Naive thymus-derived CD4-positive, alpha-beta T cell (primary cell): ENCODE measurements at regions not wholly inside any gene's neighbourhood (a gene's known extent, or its start where the extent isn't known, plus 50 kb on each side); places are given as distances from the start of the nearest gene placed in this dataset.
"Not testable (repeated sequence)": the region's sequence is repeated elsewhere in the genome, so short reads cannot be mapped to it uniquely, and the experiment has no call there.

Experiments
- ATAC-seq: fragments of 150-1000 bp; cut with Tn5 transposase; 2 replicates; pipeline ENCODE4 v1.10.0; 2021; ENCODE audit warnings: mild to moderate bottlenecking, moderate library complexity
- CTCF ChIA-PET: fragments of 350-600 bp; sonication (Branson Sonifier 250); formaldehyde crosslinking; loops from one replicate; lab custom pipeline; 2021; ENCODE audit warnings: antibody characterized with exemption; lab: Charles Lee
- POLR2A ChIA-PET: fragments of 350-600 bp; sonication (Branson Sonifier 250); formaldehyde crosslinking; loops from one replicate; lab custom pipeline; 2021; ENCODE audit warnings: antibody characterized with exemption, inconsistent platforms; lab: Charles Lee
- DNase-seq, 9 donors: peaks; one replicate each; pipeline versions ENCODE4 v3.0.0 to v3.0.0-alpha.2; 2020 to 2022; ENCODE audit warnings: mixed read lengths in 1 of 9
- H3K27ac ChIP-seq: one replicate; pipeline ENCODE4 v1.7.0; 2013; ENCODE audit warnings: mild to moderate bottlenecking, low read depth, low read length, moderate library complexity
- H3K27me3 ChIP-seq, 2 donors: one replicate each; pipeline ENCODE4 v1.7.0; 2013; ENCODE audit warnings: low read length in 2 of 2, mild to moderate bottlenecking in 2 of 2, moderate library complexity in 2 of 2; ENCODE audit not compliant: control insufficient read depth in 2 of 2, insufficient read depth in 2 of 2
- H3K36me3 ChIP-seq, 3 experiments: 1 replicate in 2 of 3; 2 replicates in 1 of 3; pipeline ENCODE4 v1.7.0; 2013; ENCODE audit warnings: low read length in 3 of 3, mild to moderate bottlenecking in 3 of 3, moderate library complexity in 1 of 3; ENCODE audit not compliant: insufficient read depth in 3 of 3, control insufficient read depth in 2 of 3
- H3K4me1 ChIP-seq, 2 donors: one replicate each; pipeline ENCODE4 v1.7.0; 2013; ENCODE audit warnings: low read length in 2 of 2, mild to moderate bottlenecking in 2 of 2, moderate library complexity in 1 of 2; ENCODE audit not compliant: control insufficient read depth in 2 of 2, insufficient read depth in 2 of 2
- H3K4me3 ChIP-seq: 2 replicates; pipeline ENCODE4 v1.7.0; 2013; ENCODE audit warnings: mild to moderate bottlenecking, low read length
- H3K9me3 ChIP-seq, 3 experiments: 1 replicate in 2 of 3; 2 replicates in 1 of 3; pipeline ENCODE4 v1.7.0; 2013; ENCODE audit warnings: low read length in 3 of 3; ENCODE audit not compliant: control insufficient read depth in 2 of 3
- H3K27ac Mint-ChIP-seq, 9 donors: one replicate each; pipeline ENCODE4 v1.8.0; 2020 to 2022; ENCODE audit warnings: mixed read lengths in 9 of 9, mild to moderate bottlenecking in 8 of 9, moderate library complexity in 5 of 9, inconsistent platforms in 2 of 9
- H3K27me3 Mint-ChIP-seq, 5 donors: one replicate each; pipeline ENCODE4 v1.8.0; 2021 to 2022; ENCODE audit warnings: mixed read lengths in 5 of 5, mild to moderate bottlenecking in 1 of 5
- H3K36me3 Mint-ChIP-seq, 5 donors: one replicate each; pipeline ENCODE4 v1.8.0; 2020 to 2022; ENCODE audit warnings: mixed read lengths in 5 of 5, mild to moderate bottlenecking in 3 of 5, inconsistent platforms in 1 of 5
- H3K4me1 Mint-ChIP-seq, 7 donors: one replicate each; pipeline ENCODE4 v1.8.0; 2020 to 2022; ENCODE audit warnings: mixed read lengths in 7 of 7, mild to moderate bottlenecking in 3 of 7, inconsistent platforms in 1 of 7
- H3K4me3 Mint-ChIP-seq, 10 donors: one replicate each; pipeline ENCODE4 v1.8.0; 2020 to 2022; ENCODE audit warnings: mild to moderate bottlenecking in 10 of 10, mixed read lengths in 10 of 10, moderate library complexity in 6 of 10, inconsistent platforms in 2 of 10
- H3K9me3 Mint-ChIP-seq, 11 donors: one replicate each; pipeline ENCODE4 v1.8.0; 2020 to 2022; ENCODE audit warnings: mixed read lengths in 11 of 11, mild to moderate bottlenecking in 4 of 11, inconsistent platforms in 1 of 11, moderate library complexity in 1 of 11
- intact Hi-C, 2 donors: fragments of 100-400 bp; cut with micrococcal nuclease; formaldehyde crosslinking; loops; one replicate each; pipeline ENCODE4 v1.15.1; 2023

DNA sequence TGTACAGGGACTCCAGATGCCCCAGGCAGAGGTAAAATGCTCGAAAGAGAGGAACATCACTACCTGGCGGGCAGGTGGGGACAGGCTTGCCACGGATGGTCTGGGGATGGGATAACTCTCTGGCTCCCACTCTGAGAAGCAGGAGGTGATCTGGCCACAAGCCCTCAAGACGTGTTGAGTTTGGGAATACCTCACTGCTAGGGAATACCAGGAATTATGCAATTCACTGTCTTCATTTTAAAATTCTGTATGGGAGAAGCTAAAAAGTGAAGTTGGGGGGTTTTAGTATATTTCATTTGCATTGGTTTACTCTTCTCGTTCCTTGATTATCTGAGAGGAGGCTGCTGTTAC, 510.4 kb downstream of the CCDC171 start:
- ChIA-PET CTCF (no interaction called here), POLR2A (no interaction called here)
- intact Hi-C loops, result no loop called here
- peaks cover 3 to 15% (median 7%) of the 10 kb centered on the region in 7 donors for H3K4me1 Mint-ChIP-seq
- Histone ChIP-seq H3K27me3 (no peaks in the 10 kb centered on the region), H3K4me3 (no peak overlapping the region), H3K9me3 (no peaks in the 10 kb centered on the region), H3K36me3 (no peaks in the 10 kb centered on the region), H3K4me1 (no peaks in the 10 kb centered on the region), H3K27ac (no peak overlapping the region)
- no peaks in the 10 kb centered on the region for H3K36me3 Mint-ChIP-seq
- DNase-seq (no peak), ATAC-seq (no peak)
- no peak overlapping the region for H3K4me3 Mint-ChIP-seq
- peaks cover 0 to 11% (median 0%) of the 10 kb centered on the region in 11 donors for H3K9me3 Mint-ChIP-seq
- no peaks in the 10 kb centered on the region for H3K27me3 Mint-ChIP-seq
- H3K27ac Mint-ChIP-seq, result no peak overlapping the region

DNA sequence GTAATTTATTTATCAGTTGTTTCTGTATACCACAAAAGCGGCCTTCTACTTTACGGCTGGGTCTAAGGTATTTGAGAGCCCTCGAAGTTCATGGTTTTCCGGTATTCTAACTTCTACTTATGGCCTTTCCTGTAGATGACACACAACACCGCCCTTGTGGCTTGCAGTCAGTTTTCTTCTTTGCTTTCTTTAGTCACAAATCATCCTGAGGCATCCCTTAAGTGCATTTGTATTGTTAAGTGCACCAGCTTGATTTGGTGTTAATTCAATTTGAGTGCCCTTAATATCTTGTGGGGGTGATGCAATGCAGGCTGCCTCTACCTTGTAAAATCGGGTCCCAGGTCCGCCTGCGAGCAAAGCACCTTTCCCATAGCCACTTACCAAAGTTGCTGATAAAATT, 511.9 kb downstream of the CCDC171 start:
- Histone ChIP-seq H3K27me3 (no peaks in the 10 kb centered on the region), H3K36me3 (no peaks in the 10 kb centered on the region), H3K4me1 (no peaks in the 10 kb centered on the region), H3K4me3 (no peak overlapping the region), H3K27ac (no peak overlapping the region), H3K9me3 (no peaks in the 10 kb centered on the region)
- ATAC-seq, result no peak
- peaks cover 0 to 11% (median 0%) of the 10 kb centered on the region in 11 donors for H3K9me3 Mint-ChIP-seq
- ChIA-PET CTCF (no interaction called here), POLR2A (no interaction called here)
- H3K27me3 Mint-ChIP-seq, result no peaks in the 10 kb centered on the region
- intact Hi-C loops, result no loop called here
- DNase-seq, result no peak
- H3K27ac Mint-ChIP-seq, result no peak overlapping the region
- H3K4me3 Mint-ChIP-seq, result no peak overlapping the region
- peaks cover 0 to 6% (median 0%) of the 10 kb centered on the region in 7 donors for H3K4me1 Mint-ChIP-seq
- no peaks in the 10 kb centered on the region for H3K36me3 Mint-ChIP-seq

DNA sequence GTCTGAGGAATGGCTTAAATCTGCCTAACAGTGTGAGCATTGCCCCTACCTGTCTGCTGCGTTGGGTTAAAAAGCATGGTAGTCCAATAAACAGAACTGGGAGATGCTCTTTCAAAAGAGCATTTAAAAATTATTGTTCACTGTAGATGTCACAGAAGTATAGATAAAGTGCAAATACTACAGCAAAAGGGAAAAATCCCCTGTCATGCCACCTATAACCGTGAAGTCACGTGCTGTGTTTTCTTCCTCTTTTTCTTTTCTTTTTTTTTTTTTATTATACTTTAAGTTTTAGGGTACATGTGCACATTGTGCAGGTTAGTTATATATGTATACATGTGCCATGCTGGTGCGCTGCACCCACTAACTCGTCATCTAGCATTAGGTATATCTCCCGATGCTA, 513.4 kb downstream of the CCDC171 start:
- H3K27me3 Mint-ChIP-seq, H3K27ac Mint-ChIP-seq, H3K27ac ChIP-seq, H3K36me3 Mint-ChIP-seq, H3K4me3 ChIP-seq, DNase-seq, ATAC-seq, intact Hi-C loops, H3K9me3 ChIP-seq, H3K36me3 ChIP-seq, H3K4me3 Mint-ChIP-seq, H3K4me1 Mint-ChIP-seq, H3K4me1 ChIP-seq, CTCF ChIA-PET, POLR2A ChIA-PET, H3K27me3 ChIP-seq: not testable (repeated sequence)
- peaks cover 0 to 11% (median 0%) of the 10 kb centered on the region in 11 donors for H3K9me3 Mint-ChIP-seq

DNA sequence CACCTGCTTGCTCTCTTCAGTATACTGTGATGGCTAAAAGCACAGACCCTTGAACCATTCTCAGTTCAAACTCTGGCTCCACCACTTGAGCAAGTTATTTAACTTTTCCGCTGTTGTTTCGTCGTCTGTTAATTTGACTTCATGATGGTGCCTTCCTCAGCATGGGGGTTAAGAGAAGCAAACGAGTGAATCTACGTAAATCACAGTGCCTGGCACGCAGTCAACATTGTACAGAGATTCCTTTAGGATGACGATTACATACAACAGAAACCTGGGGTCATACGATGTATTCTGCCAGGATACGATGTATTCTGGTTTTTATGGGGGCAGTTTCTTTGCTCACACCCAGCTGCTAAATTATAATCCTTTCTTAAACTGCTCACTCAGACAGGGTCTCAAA, 515.6 kb downstream of the CCDC171 start:
- peaks cover 0 to 5% (median 0%) of the 10 kb centered on the region in 5 donors for H3K27me3 Mint-ChIP-seq
- H3K27ac ChIP-seq, result no peak overlapping the region
- peaks cover 0 to 7% (median 0%) of the 10 kb centered on the region in 11 donors for H3K9me3 Mint-ChIP-seq
- H3K27me3 ChIP-seq, result no peaks in the 10 kb centered on the region
- no peaks in the 10 kb centered on the region for H3K9me3 ChIP-seq
- H3K36me3 ChIP-seq, result no peaks in the 10 kb centered on the region
- CTCF ChIA-PET, result no interaction called here
- no peak overlapping the region for H3K4me3 Mint-ChIP-seq
- no peaks in the 10 kb centered on the region for H3K4me1 ChIP-seq
- no peak overlapping the region for H3K27ac Mint-ChIP-seq
- H3K36me3 Mint-ChIP-seq, result no peaks in the 10 kb centered on the region
- POLR2A ChIA-PET, result no interaction called here
- DNase-seq, result no peak
- no peaks in the 10 kb centered on the region for H3K4me1 Mint-ChIP-seq
- intact Hi-C loops, result no loop called here
- no peak for ATAC-seq
- H3K4me3 ChIP-seq, result no peak overlapping the region

DNA sequence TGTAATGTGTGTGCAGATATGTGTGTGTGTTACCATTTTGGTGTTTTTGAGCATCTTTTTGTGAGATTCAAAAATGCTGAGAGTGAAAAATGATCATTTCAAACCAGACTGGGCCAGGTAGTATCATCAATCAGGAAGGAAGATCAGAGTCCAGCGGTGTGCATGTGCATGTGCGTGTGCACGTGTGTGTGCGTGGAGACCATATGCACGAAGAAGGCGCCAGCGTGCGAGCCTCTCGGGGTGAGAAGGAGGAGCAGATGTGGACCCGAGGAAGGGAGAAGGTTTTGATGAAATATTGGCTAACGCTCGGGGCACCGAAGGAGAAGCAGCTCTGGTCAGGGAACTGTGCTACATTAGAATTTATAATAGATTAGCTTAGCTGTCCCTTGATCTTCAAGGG, 516.4 kb downstream of the CCDC171 start:
- Mint-ChIP-seq H3K36me3 (no peaks in the 10 kb centered on the region), H3K27me3 (peaks cover 0 to 5% (median 0%) of the 10 kb centered on the region in 5 donors), H3K4me3 (no peak overlapping the region), H3K27ac (no peak overlapping the region), H3K9me3 (peaks cover 0 to 8% (median 1%) of the 10 kb centered on the region in 11 donors), H3K4me1 (no peaks in the 10 kb centered on the region)
- no peaks in the 10 kb centered on the region for H3K36me3 ChIP-seq
- no peaks in the 10 kb centered on the region for H3K4me1 ChIP-seq
- ChIA-PET CTCF (no interaction called here), POLR2A (no interaction called here)
- intact Hi-C loops, result no loop called here
- no peak for ATAC-seq
- no peaks in the 10 kb centered on the region for H3K27me3 ChIP-seq
- H3K9me3 ChIP-seq, result no peaks in the 10 kb centered on the region
- DNase-seq, result no peak
- H3K4me3 ChIP-seq, result no peak overlapping the region
- no peak overlapping the region for H3K27ac ChIP-seq

DNA sequence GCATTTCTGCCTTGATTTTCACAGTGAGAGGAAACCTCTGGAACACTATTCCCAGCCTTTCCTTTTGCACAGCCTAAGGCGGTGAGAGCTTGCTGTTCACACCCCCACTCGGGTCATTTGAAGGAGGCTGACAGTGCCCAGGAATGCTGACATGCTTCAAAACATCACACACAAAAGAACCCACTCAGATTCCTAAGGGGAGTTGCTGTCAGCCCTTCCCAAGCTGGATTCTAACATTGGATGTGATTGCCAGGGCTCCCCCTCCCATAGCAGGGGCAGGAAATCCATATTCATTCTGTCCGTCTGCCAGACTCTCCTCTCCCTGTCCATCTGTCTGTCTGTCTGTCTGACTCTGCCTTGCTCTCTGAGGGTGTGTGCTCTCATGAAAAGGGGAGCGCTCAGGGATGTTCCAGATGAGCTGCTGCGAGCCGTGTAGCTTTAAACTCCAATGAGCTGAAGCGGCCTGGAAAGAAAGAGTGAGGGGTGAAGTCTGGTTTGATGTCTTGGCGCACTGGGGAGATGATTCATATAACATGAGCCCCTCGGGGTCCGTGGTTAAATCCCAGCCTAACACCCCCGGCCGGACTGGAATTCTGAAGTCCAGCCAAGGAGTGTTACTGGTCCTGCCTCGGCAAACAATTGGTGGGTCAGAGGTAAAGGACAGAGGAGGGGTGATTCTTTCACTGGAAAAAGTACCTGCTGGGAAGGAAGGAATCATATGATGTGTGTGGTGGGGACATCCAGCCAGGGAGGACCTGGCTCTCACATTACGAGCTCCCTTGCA, 517.0 kb downstream of the CCDC171 start:
- DNase-seq (no peak), ATAC-seq (no peak)
- H3K27me3 Mint-ChIP-seq, result peaks cover 0 to 5% (median 0%) of the 10 kb centered on the region in 5 donors
- no peak overlapping the region for H3K4me3 Mint-ChIP-seq
- Histone ChIP-seq H3K9me3 (no peaks in the 10 kb centered on the region), H3K27ac (no peak overlapping the region), H3K4me1 (no peaks in the 10 kb centered on the region), H3K36me3 (no peaks in the 10 kb centered on the region), H3K27me3 (no peaks in the 10 kb centered on the region), H3K4me3 (no peak overlapping the region)
- H3K9me3 Mint-ChIP-seq, result peaks cover 0 to 11% (median 2%) of the 10 kb centered on the region in 11 donors
- intact Hi-C loops, result no loop called here
- ChIA-PET CTCF (no interaction called here), POLR2A (no interaction called here)
- H3K27ac Mint-ChIP-seq, result no peak overlapping the region
- H3K4me1 Mint-ChIP-seq, result no peaks in the 10 kb centered on the region
- H3K36me3 Mint-ChIP-seq, result no peaks in the 10 kb centered on the region

DNA sequence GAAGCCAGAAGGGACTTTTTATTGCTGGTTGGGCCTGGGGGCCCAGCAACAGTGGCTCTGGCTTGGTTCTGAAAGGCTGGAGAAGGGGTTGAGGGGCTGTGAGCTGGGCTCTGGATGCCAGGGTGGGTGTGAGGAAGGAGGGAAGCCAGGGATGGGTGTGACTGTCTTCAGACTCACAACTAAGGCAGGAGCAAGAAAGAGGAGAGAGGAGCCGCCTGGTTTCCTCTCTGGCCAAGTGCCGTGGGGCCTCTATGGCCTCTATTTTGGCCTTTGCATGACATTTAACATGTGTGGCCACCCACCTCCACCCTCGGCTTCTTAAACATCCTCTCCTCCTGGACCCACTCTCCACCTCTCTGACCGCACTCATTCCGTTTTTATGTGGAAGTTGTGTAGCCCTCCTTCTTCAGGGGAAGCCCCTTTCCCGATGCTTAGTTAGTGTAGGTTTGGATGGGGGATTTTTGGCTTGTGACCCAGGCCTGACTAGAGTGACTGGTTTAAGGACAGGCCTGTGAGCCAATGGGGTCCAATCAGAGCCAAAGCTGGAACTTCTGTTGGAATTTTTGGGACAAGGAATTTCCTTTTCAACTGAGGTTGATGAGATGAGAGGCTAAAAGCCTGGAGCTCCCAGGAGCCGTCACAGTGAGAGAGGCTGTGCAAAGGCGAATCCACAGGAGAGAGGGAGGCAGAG, 517.8 kb downstream of the CCDC171 start:
- POLR2A ChIA-PET, result no interaction called here
- no peak for ATAC-seq

More for the DNA sequence above, 517.8 kb downstream of the CCDC171 start:
- peaks cover 0 to 5% (median 0%) of the 10 kb centered on the region in 5 donors for H3K27me3 Mint-ChIP-seq
- H3K9me3 Mint-ChIP-seq, result peaks cover 0 to 11% (median 2%) of the 10 kb centered on the region in 11 donors
- CTCF ChIA-PET, result no interaction called here
- no peaks in the 10 kb centered on the region for H3K36me3 Mint-ChIP-seq
- H3K27ac Mint-ChIP-seq, result no peak overlapping the region
- no peaks in the 10 kb centered on the region for H3K4me1 Mint-ChIP-seq
- no peak for DNase-seq
- Histone ChIP-seq H3K36me3 (no peaks in the 10 kb centered on the region), H3K4me3 (no peak overlapping the region), H3K4me1 (no peaks in the 10 kb centered on the region), H3K27ac (no peak overlapping the region), H3K9me3 (no peaks in the 10 kb centered on the region), H3K27me3 (no peaks in the 10 kb centered on the region)
- intact Hi-C loops, result no loop called here
- H3K4me3 Mint-ChIP-seq, result no peak overlapping the region
